ENCODE measurements at regions not wholly inside any gene's neighbourhood (a gene's known extent, or its start where the extent isn't known, plus 50 kb on each side); places are given as distances from the start of the nearest gene placed in this dataset.

DNA sequence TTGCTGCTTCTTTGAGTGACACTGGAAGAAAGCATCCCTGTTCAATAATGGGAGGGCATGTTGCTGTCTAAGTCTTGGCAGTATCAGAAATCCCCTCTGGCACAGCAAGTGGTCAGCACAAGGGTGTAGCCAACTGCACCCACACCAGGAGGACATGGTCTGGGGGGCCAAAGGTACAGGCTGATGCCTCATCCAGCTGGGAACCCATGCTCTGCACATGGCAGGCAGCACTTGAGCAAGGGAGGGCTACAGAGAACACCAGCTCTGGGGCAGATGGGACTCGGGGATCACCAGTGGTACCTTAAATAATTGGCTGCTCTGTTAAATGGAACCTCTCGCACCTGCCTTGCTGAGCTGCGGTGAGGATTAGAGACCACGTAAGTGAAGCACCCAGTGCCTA is 265.2 kb downstream of the SYK start:
- DNase-seq (ENCODE audit: low read depth in 2 of 2) = no peak

DNA sequence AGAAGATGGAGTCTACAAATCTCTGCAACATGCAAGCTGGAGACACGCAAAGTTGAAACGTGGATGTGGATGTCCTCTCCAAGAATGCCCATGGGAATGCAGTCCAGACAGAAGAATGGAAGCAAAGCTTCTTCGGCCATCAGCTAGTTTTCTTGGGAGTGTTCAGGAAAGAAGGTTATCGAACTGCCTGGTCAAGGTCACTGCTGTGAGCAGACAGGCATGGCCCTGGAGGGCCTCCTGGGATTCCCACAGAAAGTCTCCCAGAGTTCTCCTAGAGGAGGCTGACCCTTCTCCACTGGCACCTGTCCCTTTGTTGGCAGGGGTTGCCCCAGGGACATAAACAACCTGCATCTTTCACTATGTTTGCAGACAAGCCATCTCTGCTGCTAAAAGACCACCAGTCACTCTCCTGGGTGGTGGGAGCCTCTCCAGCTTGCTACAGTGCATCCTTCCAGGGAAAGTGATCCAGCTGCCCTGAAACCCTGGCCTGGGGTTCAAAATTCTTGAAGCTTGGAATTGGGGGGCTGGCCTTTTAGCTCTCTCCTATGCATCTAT is 265.8 kb downstream of the SYK start:
- DNase-seq (ENCODE audit: low read depth in 2 of 2) = no peak

DNA sequence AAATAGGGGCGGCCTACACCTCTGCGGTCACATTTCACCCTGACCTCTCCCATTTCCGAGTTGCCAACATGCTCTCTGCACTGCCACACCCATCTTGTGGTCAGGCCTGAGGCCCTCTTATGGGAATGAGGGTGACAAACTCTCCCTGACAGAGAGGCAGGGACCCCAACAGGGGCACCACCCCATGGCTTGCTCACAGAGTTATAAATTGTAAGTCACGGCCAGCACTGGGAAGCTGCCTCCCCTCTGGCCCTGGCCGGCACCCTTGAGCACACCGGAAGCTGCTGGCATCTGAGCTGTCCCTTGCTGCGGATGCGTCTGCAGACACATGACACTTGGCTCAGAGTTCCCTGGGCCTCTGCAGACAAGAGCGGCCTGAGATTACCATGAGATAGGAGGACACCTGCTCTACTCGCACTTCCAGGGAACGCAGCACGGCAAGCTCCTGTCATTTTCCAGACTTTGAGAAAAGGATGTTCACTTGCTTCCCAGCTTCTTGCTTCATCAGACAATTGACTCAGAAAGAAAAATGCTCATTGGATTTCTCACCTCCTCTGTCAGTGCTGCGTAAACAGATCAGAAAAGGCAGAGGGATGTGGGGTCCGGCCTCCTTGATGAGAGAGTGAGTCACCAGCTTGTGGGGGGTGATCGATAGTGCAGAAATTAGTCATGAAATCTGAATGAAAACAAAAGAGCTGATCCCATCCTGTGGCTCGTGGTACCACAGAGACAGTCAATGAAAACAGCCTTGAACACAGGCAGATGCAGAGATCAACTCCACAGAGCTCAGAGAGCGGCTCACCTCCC is 269.8 kb downstream of the SYK start:
- DNase-seq (ENCODE audit: low read depth in 2 of 2) = peak; percentile 31 to 68

DNA sequence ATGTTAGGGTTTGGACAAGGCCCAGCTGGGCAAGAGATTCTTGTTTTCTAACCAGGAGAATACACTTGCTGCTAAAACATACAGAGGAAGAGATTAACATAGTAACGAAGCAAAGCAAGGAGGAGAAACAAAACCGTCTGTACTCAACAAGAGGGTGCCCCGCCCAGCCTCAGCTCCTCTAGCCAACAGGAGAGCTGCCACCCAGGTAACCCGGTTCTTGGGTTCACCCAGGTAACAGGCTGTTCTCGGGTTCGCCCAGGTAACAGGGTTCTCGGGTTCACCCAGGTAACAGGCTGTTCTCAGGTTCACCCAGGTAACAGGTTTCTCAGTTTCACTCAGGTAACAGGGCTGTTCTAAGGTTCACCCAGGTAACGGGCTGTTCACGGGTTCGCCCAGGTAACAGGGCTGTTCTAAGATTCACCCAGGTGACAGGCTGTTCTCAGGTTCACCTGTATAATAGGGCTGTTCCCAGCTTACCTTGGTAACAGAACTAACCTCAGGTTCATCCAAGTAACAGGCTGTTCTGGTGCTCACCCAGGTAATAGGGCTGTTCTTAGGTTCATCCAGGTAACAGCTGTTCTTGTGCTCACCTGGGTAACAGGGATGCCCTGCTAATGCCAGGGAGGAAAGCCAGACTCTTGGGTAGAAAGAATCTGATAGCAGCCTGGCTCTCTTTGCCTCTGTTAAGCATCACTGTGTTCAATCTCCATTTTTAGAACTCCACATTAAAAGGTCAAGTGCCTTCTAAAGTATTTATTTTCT is 271.6 kb downstream of the SYK start:
- no peak for DNase-seq (ENCODE audit: low read depth in 2 of 2)

DNA sequence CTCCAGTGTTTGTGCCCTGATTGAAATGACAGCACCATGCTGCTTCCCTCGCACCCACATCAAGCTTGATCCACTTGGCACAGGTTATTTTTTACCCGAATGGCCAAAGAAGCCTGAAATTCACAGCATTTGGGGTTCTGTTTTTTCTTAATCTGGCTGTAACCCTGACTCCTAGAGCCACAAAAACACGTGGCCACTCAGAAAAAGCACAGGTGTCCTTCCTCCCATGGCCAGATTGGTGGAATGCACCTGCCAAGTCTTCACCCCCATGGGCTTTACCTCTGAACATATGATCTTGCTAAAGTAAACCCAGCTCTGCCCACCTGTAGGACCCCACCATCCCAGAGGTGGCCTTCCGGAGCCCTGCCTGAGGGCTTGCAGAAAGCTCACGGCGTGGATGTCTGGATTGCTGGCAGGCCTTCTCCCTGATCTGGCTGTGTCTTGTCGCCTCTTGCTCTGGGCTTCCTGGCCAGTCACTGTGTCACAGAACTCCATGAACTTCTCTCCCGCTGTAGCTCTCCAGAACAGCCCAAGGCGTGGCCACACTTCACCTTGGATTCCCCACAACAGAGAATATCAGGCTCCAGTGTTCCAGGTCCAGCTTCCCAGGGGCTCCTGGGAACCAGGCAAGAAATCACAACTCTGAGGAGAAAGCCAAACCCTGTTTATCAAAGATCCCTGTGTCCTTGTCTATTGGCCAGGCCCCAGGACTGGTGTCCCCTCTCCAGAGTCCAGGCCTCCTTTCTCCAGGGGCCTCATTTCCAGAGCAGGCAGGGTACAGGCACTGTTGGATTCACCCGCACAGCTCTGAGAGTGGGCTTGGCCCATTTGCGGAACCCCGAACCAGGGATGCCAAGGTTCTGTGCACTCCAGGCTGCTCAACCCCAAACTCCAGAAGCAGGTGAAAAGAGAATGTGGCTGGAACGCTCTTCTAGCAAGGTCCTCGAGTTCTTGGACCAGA is 272.5 kb downstream of the SYK start:
- DNase-seq (ENCODE audit: low read depth in 2 of 2) = no peak

DNA sequence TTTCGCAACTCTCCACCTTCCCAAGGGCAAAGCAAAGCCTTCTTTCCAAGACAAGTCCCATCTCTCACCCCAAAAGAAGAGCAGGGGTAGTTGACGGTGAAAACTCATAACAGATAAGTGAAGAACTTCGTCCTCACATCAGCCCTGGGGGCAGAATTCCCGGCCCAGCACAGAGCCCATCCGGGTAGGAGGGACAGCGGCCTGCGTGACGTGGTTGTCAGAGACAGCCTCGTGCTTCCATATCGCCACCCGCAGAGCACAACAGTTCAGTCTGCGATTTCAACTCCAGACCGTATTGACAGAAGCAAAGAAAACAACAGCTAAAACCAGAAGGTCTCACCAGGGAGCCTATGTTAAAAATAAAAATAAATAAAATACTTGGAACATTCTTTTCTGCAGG is 273.2 kb downstream of the SYK start:
- DNase-seq (ENCODE audit: low read depth in 2 of 2) = no peak

DNA sequence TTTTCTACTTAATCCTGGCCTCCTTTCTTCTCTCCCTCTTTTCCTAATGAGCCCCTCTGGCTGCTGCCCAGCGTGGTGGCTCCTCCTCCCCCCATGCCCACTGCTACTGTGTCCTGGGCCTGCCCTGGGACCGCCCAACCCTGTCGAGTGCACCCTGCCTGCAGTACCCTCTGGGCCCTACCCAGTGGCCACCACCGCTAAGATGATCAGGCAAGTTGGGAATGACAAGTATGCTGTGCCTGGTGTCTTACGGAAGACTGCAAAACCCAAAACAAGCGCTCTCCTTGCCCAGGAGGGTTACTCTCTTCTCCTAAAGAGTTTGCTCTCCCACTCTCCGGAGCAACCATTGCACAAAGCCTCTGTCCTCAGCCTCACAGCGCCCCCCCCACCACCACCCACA is 273.7 kb downstream of the SYK start:
- DNase-seq (ENCODE audit: low read depth in 2 of 2) = no peak

DNA sequence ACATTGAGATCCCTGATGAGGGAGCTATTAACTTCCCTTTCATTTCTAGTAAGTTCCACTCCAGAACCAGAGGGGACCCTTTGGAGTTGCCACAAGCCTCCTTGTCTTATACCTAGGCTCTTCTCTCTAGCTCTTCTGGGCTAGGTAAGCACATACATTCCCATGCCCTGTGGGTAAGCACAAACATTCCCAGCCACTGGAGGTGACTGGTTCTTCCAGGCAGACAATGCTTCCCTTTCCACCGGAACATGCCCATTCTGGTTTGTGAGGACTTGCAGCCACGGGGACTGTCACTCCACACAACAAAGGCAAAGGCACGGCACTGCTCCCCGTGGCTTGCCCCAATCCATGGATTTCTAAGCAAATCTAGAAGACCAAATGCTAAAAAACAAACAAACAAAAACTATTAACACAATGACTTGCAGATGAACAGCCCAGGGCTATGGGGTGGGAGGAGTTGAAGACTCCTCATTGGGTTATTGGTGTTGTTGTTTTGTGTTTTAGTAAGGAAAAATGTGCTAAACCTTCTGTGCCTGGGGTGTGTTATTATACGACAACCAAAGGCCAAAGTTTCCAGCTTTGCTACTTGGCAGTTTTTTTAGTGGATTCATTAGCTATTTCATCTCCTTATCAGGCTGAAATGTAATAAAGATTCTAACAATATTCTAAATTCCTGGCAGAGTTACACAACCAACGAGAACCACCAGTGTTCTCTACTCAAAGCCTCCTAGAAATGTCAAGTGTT is 276.2 kb downstream of the SYK start:
- DNase-seq (ENCODE audit: low read depth in 2 of 2) = no peak

DNA sequence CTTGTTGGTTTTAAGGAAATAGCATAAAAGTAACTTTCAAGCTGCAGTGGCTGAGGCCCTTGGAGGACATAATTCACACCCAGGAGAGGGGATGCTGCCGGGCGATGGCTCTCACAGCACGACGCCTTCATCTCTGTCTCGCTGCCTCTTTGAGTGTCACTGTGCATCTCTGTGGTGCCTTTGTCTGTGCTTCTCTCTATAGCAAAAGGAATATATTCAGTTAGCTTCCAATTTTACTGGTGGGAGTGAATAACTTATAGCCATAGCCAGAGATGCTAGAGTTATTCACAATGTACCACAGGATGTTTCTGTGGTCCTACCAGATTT is 276.7 kb downstream of the SYK start:
- DNase-seq (ENCODE audit: low read depth in 2 of 2) = no peak

DNA sequence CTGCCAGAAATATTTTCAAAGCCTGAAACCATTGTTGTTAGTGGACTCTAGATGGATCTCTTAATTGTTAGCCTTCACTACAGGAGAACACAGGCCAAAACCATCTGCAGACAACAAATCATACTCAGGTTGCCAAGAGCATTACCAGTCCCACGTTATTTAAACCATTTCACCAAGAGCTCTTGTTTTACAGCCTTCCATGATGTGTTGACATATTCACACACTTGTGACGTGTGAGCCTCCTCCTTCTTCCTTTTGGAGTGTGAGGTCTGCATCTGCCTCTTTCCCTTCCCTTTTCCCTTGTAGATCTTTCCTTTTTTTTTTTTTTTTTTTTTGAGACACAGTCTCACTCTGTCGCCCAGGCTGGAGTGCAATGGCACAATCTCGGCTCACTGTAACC is 279.0 kb downstream of the AUH start:
- DNase-seq (ENCODE audit: low read depth in 2 of 2) = no peak

DNA sequence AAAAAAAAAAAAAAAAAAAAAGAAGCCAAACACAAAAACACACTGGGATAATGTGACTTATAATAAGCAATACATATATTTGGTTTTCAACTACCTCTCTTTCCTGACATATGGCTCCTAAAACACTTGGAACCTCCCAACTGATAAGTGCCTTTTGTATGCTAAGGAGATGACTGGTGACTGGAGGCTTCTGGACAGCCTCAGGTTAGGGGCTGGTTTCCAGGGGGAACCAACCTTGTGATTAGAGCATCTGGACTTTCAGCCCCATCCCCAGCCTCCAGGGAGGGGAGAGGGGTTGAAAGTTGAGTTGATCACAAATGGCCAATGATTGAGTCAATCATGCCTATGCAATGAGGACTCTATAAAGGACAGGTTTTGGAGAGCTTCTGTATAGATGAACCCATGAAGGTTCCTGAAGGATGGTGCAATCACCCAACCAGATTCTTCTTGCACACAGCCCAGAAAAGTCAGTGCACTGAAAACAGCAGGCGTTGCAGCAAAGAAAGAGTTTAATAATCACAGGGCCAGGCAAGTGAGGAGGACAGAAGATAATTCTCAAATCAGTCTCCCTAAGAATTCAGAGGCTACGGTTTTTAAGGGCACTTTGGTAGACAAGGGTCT is 276.7 kb downstream of the AUH start:
- no peak for DNase-seq (ENCODE audit: low read depth in 2 of 2)

DNA sequence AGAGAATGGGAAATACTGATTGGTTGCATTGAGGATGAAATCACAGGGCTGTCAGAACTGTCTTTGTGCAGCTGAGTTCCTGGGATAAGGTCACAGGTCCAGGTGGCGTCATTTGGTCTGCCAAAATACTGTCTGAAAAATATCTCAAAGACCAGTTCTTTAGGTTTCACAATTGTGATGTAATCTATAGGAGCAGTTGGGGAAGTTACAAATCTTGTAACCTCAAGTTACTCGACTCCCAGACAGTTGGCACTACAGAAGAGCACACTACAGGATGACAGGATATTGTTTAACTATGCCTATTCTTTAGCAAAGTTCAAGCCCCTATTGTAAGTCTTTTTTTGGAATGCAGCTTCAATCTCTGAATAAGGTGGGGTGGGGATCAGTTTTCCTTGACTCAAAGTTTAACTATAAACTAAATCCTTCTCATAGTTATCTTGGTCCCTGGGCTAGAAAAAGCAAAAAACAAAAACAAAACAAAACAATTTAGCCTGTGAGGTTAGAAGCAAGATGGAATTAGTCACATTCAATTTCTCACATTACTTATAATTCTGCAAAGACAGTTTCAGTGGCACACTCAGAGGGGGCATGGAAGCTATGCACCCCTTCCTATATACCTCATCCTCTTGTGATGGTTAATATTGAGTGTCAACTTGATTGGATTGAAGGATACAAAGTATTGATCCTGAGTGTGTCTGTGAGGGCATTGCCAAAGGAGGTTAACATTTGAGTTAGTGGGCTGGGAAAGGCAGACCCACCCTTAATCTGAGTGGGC is 276.0 kb downstream of the AUH start:
- no peak for DNase-seq (ENCODE audit: low read depth in 2 of 2)

DNA sequence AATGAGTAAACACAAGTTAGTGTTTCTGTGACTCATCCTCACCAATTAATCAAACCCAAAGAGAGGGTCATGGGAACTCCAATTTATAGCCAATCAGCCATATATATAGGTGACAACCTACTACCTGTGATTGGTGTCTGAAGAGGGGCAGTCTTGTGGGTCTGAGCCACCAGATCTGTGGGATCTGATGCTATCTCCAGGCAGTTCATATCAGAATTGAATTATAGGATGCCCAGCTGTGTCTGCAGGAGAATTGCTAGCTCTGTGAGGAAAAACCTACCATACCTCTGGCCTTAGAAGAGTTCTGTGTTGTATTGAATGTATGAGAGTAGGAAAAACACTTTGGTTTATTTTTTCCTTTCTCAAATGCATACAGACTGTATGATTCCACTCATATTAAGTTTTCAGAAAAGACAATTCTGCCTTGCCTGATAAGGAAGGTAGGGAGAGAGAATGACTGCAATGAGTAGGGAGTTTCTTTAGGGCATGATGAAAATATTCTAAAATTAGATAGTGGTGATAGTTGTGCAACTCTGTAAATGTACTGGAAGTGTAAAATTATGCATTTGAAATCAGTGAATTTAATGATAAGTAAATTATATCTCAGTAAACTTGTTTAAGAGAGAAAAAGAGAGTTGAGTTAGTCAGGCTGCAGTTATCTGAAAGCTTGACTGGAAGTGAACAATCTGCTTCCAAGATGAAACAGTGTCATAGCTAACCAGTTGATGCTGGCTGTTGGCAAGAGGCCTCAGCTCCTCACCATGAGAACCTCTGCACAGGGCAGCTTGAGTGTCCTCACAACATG is 274.9 kb downstream of the AUH start:
- no peak for DNase-seq (ENCODE audit: low read depth in 2 of 2)

DNA sequence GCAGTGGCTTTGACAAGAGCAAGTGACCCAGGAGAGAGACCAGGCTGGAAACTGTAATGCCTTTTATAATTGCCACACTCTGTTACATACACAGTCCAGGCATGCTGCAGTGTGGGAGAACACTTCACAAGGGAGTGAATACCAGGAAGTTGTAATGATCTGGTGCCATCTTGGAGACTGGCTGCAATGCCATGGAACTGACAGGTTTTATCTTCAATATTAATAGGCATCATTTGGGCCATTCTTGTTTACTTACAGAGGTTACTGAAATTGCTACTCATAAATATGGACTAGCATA is 274.3 kb downstream of the AUH start:
- no peak for DNase-seq (ENCODE audit: low read depth in 2 of 2)

DNA sequence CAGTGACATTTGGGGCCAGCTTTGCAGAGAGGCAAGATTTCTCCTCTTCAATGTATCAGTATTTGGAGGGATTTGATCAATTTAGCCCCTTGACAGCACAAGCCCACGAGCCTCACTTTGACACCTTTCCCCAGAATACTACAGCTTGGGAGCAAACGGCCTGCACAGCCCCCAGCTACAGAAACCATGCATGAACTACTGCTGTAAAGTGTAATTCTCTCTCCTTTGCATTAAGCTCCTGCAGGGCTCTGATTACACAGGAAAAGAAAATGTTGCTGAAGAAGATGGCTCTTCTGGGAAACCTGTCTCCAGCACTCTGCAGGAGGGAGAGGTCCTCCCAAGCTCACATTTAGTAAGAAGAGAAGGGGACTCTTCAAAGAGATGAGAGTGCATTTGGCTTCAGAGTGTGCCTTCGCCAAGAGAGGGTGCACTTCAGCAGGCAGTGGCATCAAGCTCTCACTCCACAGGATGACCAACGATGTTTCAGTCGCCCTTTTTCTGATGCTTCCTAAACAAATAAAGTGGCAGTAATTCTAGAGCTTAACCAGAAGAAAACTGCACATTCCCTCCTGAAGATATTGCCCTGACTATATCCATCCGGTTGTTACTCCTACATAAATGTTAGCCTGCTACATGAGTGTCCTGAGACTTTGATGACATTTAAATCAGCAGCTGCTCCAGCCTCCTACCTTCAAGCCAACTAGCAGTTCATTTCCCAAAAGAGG is 272.2 kb downstream of the AUH start:
- DNase-seq (ENCODE audit: low read depth in 2 of 2) = no peak

DNA sequence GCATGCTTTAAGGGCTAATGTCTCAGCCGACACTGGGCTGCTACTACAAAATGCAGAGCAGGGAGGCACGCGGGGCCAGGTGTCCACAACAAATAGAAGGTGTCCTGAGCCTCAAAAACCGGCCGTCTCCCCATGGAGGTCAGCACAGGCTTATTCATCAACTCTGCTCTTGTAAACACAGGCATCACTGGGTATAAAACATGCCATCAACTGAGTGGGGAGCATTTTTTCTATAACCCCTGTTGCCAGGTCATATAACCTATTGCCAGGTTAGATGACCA is 271.6 kb downstream of the AUH start:
- no peak for DNase-seq (ENCODE audit: low read depth in 2 of 2)

DNA sequence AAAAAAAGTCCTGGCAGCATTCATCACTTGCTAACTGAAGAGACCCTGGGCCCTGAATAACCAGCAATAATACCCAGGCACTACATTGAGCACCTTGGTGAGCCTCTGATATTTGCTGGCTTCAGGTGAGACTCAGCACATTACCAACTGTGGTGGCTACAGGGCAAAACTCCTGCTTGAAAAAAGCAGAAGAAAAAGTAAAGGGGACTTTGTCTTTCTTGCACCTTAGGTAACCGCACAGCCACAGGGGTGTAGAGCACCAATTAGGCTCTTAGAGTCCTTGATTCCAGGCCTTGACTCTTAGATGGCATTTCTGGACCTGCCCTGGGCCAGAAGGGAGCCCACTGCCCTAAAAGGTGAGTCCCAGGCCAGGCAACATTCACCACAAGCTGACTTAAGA is 269.5 kb downstream of the AUH start:
- DNase-seq (ENCODE audit: low read depth in 2 of 2) = no peak

DNA sequence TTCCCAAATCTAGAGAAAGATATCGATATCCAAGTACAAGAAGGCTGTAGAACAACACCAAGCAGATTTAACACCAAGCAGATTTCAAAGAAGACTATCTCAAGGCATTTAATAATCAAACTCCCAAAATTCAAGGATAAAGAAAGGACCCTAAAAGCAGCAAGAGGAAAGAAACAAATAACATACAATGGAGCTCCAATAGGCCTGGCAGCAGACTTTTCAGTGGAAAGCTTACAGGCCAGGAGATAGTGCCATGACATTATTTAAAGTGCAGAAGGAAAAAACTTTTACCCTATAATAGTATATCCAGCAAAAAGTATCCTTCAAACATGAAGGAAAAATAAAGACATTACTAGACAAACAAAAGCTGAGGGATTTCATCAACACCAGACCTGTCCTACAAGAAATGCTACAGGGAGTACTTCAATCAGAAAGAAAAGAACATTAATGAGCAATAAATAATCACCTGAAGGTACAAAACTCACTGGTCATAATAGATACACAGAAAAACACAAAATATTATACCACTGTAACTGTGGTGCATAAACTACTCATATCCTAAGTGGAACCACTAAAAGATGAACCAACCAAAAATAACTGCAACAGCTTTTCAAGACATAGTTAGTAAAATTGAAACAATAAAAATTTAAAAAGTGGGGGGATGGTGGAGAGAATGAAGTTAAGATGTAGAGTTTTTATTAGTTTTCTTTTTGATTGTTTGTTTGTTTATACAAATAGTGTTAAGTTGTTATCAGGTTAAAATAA is 267.2 kb downstream of the AUH start:
- DNase-seq (ENCODE audit: low read depth in 2 of 2) = no peak
